Right lobe of liver (tissue), 6 donors: ENCODE measurements at regions not wholly inside any gene's neighbourhood (a gene's known extent, or its start where the extent isn't known, plus 50 kb on each side); places are given as distances from the start of the nearest gene placed in this dataset.
"Not testable (repeated sequence)": the region's sequence is repeated elsewhere in the genome, so short reads cannot be mapped to it uniquely, and the experiment has no call there.

Experiments used
- ATAC-seq, 4 donors: fragments of 200-7000 bp; cut with Tn5 transposase; one replicate each; pipeline ENCODE4 v1.9.1; 2020; ENCODE audit warnings: mild to moderate bottlenecking in 4 of 4, moderate library complexity in 4 of 4
- DNase-seq, 3 donors: peaks; one replicate each; pipeline ENCODE4 v3.0.0-alpha.2; 2020
- H3K27ac ChIP-seq, 3 donors: fragments of 200-600 bp; one replicate each; pipeline ENCODE4 v1.8.0; 2022
- H3K27me3 ChIP-seq, 2 donors: fragments of 200-600 bp; one replicate each; pipeline ENCODE4 v1.8.0; 2022
- H3K36me3 ChIP-seq, 4 donors: fragments of 200-600 bp; sonication (generic) in 1 of 4; one replicate each; pipeline versions ENCODE4 v1.5.1 to v1.8.0; 2017 to 2022; ENCODE audit warnings: control low read depth in 1 of 4
- H3K4me1 ChIP-seq, 4 donors: fragments of 200-600 bp; sonication (generic) in 1 of 4; one replicate each; pipeline versions ENCODE4 v1.5.1 to v1.8.0; 2017 to 2022; ENCODE audit warnings: control low read depth in 1 of 4
- H3K4me3 ChIP-seq, 3 donors: fragments of 200-600 bp; one replicate each; pipeline ENCODE4 v1.8.0; 2022
- H3K9me3 ChIP-seq, 4 donors: fragments of 200-600 bp; sonication (generic) in 1 of 4; one replicate each; pipeline versions ENCODE4 v1.5.1 to v1.8.0; 2017 to 2022; ENCODE audit warnings: control low read depth in 1 of 4
- WGBS: methylation state at CpG from one replicate; pipeline ENCODE4 v1.1.6; 2018; ENCODE audit warnings: low coverage, low lambda C conversion rate; ENCODE audit not compliant: insufficient coverage; ENCODE audit errors: missing lambda C conversion rate; 5-methylcytosine and 5-hydroxymethylcytosine counted together
- intact Hi-C, 2 donors: fragments of 100-400 bp; cut with DNase I; formaldehyde crosslinking; loops; one replicate each; pipeline versions ENCODE4 v1.11.2 to v1.14.1; 2022
- small RNA-seq, 2 experiments: library from RNA; depleted of rRNA; stranded (forward); fragments of <200 nt; gene quantifications; one replicate each; pipeline ENCODE3, GENCODE V24; 2016
- donor health status: DM: no; HTN: yes; CAD: no.
- donor health status: DM: no; HTN: no; CAD: no.
- donor health status: DM: no; HTN: no; CAD: no.
- donor health status: DM: no; HTN: yes; CAD: no.
- donor health status: DM: no; HTN: yes; CAD: no.

DNA sequence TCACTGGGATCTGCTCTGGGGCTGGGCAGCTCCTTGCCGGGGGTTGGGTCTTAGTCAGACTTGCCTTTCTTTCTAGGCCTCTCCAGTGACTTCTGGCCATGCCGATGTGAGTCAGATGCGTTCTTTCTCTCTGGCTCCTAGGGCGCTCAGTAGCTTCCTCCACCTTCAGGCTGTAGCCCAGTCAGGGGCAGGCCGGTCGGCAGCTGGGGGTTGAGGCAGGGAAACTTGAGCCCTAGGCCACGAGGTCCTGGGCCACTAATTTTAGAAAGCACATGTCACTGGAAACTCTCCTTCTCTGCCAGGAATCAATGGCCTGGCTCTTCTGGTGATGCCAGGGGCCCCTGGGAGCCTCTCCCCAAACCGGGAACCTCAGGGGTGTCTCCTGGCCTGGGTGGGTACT lies 192.4 kb upstream of the TP53TG3 start:
- H3K27me3 ChIP-seq, ATAC-seq, H3K9me3 ChIP-seq, H3K4me1 ChIP-seq, H3K4me3 ChIP-seq, DNase-seq, H3K27ac ChIP-seq, H3K36me3 ChIP-seq, intact Hi-C loops: not testable (repeated sequence)
- no CpG with 5 or more reads among the region's 8 CpGs for WGBS

DNA sequence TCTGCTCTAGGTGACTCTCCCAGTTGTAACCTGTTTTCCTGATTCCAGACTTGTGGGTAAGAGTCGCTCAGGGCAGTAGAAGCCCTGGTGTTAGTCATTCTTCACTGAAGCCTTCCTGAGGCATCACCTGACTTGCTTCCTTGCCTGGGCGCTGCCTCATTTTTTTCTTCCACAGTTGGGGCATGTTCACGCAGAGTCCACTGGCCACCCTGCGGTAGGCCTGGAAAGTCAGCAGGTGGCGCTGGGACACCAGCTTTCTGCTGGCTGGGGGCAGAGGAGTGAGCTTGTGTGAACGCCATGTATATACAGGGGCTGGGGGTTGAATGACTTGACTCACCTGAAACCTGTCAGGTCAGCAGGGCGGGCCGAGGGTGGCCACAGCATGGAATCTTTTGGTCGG lies 189.3 kb upstream of the TP53TG3 start:
- intact Hi-C loops, H3K4me3 ChIP-seq, H3K36me3 ChIP-seq, ATAC-seq, DNase-seq, H3K9me3 ChIP-seq, H3K4me1 ChIP-seq, H3K27ac ChIP-seq, H3K27me3 ChIP-seq: not testable (repeated sequence)
- no CpG with 5 or more reads among the region's 9 CpGs for WGBS

DNA sequence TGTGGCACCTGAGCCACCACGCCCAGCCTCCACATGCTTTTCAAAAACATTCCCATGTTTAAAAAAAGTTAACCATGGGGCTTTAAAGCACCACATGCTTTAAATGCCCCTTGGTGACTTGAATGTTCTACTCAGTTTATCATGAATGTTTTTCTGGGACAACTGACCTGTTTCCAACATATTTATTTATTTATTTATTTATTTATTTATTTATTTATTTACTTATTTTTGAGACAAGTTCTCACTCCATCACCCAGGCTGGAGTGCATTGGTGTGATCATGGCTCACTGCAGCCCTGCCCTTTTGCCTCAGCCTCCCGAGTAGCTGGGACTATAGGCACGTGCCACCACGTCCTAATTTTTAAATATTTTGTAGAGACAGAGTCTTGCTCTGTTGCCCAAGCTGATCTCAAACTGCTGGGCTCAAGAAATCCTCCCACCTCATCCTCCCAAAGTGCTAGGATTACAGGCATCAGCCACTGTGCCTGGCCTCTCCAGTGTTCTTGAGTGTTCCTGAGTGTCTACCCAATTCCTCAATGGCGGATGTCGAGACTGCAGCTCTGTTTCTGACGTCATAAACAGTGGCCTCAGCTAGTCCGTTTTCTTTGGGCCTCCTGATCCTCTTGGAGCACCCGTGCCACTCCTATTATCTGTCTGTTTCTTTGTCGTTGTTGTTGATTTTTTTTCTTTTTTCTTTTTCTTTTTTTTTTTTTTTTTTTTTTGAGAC lies 185.7 kb upstream of the TP53TG3 start:
- intact Hi-C loops = not testable (repeated sequence)

GRCh38 chr16:32847379-32847778 lies 171.4 kb upstream of the TP53TG3 start:
- H3K4me1 ChIP-seq, H3K4me3 ChIP-seq, intact Hi-C loops, H3K9me3 ChIP-seq, DNase-seq, H3K27ac ChIP-seq, H3K36me3 ChIP-seq, ATAC-seq, H3K27me3 ChIP-seq: not testable (repeated sequence)
- 0% methylated on average over 1 of the region's 4 CpGs for WGBS

More for the DNA sequence above, 185.7 kb upstream of the TP53TG3 start:
- H3K4me1 ChIP-seq, H3K36me3 ChIP-seq, H3K27ac ChIP-seq, ATAC-seq, H3K4me3 ChIP-seq, H3K27me3 ChIP-seq, H3K9me3 ChIP-seq: not testable (repeated sequence)
- peak in 1 of 3 donors; percentile 9 for DNase-seq
- 73% methylated on average over 9 of the region's 10 CpGs for WGBS

GRCh38 chr16:32845572-32845971 lies 169.6 kb upstream of the TP53TG3 start:
- 25% methylated on average over 6 of the region's 17 CpGs for WGBS
- intact Hi-C loops, H3K27ac ChIP-seq, H3K9me3 ChIP-seq, H3K27me3 ChIP-seq, H3K4me3 ChIP-seq, ATAC-seq, H3K4me1 ChIP-seq, H3K36me3 ChIP-seq: not testable (repeated sequence)
- DNase-seq = peak in 1 of 3 donors; percentile 33

DNA sequence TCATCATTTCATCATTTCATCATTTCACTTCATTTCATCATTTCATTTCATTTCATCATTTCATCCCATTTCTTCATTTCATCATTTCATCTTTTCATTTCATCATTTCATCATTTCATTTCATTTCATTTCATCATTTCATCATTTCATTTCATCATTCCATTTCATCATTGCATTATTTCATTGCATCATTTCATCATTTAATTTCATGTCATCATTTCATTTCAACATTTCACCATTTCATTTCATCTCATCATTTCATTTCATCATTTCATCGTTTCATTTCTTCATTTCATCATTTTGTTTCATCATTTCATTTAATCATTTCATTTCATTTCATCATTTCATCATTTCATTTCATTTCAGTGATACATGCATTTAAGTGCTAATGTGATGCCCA lies 166.9 kb upstream of the TP53TG3 start:
- H3K4me1 ChIP-seq, intact Hi-C loops, H3K27ac ChIP-seq, H3K36me3 ChIP-seq, ATAC-seq, H3K27me3 ChIP-seq, DNase-seq, H3K9me3 ChIP-seq, H3K4me3 ChIP-seq: not testable (repeated sequence)
- 18% methylated on average over 1 of the region's 1 CpG for WGBS

DNA sequence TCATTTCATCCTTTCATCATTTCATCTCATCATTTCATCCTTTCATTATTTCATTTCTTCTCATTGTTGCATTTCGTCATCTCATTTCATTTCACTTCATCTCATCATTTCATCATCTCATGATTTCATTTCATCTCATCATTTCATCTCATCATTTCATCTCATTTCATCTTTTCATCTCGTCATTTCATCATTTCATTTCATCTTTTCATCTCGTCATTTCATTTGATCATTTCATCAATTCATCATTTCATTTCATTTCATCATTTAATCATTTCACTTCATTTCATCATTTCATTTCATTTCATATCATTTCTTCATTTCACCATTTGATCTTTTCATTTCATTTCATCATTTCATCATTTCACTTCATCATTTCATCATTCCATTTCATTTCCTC lies 131.3 kb upstream of the TP53TG3 start:
- intact Hi-C loops, H3K9me3 ChIP-seq, H3K27ac ChIP-seq, H3K4me3 ChIP-seq, H3K36me3 ChIP-seq, DNase-seq, ATAC-seq, H3K4me1 ChIP-seq, H3K27me3 ChIP-seq: not testable (repeated sequence)
- WGBS = 62% methylated on average over 3 of the region's 3 CpGs

GRCh38 chr16:32805639-32806038 lies 129.7 kb upstream of the TP53TG3 start:
- ATAC-seq, H3K4me3 ChIP-seq, H3K36me3 ChIP-seq, H3K4me1 ChIP-seq, intact Hi-C loops, DNase-seq, H3K27me3 ChIP-seq, H3K9me3 ChIP-seq, H3K27ac ChIP-seq: not testable (repeated sequence)
- 33% methylated on average over 1 of the region's 2 CpGs for WGBS

Small RNA genes lying in the stretch of these regions (small RNA-seq; reads per million reads assigned to genes)
- gene AC137761.2 (0 reads per million in 2 experiments), gene AC142086.2 (0 reads per million in 2 experiments)
